Right lung (tissue), 2 donors: ENCODE measurements at regions not wholly inside any gene's neighbourhood (a gene's known extent, or its start where the extent isn't known, plus 50 kb on each side); places are given as distances from the start of the nearest gene placed in this dataset.
A peak's percentile ranks its signal among the peaks of the same experiment; 100 is the strongest.
"Not testable (repeated sequence)": the region's sequence is repeated elsewhere in the genome, so short reads cannot be mapped to it uniquely, and the experiment has no call there.

Experiments
- DNase-seq, 2 donors: peaks; one replicate each; pipeline ENCODE4 v3.0.0-alpha.2; 2013

DNA sequence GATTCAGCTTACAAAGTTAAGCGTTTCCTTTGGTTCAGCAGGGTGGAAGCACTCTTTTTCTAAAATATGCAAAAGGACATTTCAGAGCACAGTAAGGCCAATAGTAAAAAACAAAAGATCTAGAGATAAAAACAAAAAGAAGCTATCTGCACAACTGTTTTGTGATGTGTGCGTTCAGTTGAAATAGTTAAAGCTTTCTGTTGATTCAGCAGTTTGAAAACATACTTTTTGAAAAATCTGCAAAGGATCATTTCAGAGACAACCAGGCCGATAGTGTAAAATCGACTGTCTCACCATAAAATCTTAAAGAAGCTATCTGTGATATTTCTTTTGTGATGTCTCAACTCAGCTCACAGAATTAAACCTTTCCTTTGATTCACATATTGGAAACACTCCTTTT is 300.0 kb upstream of the ALG10B start:
- no peak for DNase-seq

DNA sequence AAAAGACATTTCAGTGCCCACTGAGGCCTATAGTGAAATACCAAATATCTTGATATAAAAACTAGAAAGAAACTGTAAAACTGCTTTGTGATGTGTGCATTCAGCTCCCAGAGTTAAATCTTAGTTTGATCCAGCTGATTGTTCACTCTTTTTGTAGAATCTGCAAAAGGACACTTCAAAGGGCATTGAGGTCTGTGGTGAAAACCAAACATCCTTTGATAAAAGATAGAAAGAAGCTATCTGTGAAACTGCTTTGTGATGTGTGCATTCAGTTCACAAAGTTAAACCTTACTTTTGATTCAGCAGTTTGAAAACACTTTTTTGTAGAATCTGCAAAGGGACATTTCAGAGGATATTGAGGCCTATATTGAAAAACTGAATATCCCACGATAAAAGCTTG is 290.7 kb upstream of the ALG10B start:
- DNase-seq = no peak

DNA sequence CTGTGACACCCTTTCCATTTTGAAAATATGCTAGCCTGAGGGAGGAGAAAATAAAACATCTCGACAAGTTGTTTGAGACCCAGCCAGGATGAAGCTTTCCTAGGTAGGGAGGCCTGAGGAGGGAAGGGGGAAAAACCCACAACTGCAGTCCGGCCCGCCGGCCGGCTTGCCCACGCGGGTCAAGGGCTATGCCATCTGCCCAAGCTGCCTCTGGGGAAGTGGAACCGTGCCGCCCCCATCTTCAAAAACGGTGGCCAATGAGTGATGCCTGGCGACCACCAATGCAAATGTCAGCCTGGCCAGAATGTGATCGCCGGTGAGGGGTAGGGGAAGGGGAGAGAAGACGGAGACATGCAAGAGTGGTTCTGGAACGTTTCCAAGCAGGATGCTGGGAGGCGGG is 263.5 kb upstream of the ALG10B start:
- DNase-seq = no peak

DNA sequence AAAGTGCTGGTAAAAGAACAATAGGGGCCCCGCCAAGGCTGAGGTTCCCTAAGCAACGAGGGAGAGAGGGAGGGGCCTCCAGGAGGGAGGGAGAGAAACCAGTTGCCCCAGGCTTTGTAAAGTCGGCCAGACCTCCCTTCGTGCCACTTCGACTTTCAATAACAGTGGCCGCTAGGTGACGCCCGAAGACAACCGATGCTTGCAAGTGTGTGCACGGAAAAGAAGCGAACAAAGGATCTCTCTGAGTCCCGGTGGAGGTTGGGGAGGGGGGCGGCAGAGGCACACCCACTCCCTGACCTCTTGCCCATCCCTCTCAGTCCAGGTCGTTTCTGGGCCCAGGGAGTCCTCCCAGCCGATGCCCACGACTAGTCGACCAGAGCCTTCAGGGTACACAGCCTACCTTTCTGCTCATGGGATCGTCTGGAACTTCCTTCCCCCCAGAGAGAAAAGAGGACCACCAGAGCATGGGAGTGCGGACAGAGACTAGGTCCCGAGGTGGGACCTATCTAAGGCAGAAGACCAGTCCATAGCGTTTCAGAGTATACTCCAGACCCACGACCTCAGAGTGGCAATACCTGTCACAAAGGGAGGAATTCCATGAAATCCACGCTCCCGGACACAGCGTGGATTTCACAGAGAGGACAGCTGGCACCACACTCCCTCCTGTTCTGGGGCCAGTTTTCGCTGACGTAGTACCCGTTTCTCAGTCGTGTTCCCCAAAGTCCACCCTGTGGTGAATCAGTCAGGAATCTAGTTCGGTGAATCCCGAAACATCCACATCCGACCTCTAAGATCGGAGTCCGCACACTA is 262.7 kb upstream of the ALG10B start:
- DNase-seq = no peak

DNA sequence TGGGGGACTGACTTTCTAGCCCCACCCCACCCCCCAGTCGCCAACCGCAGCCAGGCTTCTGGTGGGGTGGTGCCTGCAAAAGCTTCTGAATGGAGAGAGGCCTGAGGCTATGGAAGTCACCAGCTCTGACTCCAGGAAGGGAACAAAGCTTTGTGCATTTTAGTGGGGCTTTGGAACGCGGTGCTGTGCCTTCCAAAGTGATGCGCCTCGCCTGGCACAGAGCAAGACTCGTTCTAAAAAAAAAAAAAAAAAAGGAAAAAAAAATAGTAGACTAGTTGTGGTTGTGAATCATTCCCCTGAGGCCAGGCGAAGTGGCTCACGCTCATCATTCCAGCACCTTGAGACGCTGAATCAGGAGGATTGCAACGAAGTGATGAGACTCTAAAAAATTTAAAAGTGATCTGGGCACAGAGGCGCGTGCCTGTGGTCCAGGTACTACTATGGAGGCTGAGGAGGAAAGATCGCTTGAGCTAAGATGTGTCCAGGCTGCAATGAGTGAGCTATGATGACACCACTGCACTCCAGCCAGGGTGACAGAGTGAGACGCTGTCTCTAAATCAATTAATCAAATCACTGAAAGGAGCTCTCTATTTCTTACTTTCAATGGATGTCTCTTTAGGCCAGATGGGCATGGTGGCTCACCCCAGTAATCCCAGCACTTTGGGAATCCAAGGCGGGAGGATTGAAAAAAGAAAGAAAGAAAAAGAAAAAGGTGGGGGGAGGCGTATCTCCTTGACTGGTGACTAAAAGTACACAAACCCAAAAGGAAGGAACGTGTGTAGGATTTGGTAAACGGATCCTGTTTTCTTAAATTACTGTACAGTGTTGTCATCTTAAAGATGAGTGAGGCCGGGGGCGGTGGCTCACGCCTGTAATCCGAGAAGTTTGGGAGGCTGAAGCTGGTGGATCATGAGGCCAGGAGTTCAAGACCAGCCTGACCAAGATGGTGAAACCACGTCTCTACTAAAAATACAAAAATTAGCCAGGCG is 259.6 kb upstream of the ALG10B start:
- DNase-seq = no peak

DNA sequence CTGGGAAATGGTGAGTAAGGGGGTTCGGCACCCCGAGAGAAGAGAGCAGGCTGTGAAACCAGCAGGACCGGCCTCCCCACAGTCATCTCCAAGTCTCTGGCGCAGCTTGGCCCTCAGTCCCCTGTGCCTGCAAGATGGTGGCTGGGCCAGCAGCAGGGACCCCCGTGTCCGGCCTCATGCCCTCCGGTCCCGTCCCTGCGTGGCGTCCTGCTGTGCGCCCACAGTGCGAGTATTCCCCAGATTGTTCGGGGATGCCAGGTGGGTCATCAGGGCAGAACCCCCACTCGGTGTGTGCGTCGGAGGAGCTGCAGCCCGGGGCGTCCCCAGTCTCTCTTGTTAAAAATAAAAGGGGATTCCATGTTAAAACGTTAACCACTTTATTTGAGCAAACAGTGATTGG is 216.9 kb upstream of the ALG10B start:
- no peak for DNase-seq

DNA sequence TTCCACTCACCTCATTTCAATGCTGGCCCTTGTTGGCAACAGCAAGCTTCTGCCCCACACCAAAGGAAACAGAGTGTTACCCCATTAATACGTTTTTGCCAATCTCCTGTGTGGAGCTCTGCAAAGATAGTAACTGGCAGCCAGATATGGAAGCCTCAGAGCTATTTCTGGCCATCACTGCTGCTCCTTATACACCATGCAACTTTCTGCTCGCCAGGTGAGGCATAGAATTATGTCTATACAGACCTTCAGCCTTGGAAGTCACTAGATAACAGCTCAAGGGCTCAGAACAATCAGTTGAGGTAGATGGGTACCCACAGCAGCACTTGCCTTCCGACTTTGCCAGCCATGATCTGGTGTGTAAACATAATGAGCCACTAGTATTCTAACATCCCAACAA is 214.8 kb upstream of the ALG10B start:
- no peak for DNase-seq

DNA sequence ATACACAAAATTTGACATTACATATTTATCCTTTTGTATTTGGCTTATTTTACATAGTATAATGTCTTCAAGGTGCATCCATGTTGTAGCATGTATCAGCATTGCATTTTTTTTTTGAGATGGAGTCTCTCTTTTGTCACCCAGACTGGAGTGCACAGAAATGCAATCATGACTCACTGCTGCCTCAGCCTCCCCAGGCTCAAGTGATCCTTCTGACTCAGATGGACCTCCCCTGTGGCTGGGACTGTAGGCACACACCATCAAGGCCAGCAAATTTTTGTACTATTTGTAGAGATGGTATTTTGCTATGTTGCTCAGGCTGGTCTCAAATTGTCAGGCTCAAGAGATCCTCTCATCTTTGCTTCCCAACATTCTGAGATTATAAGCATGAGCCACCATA is 214.4 kb upstream of the ALG10B start:
- no peak for DNase-seq

DNA sequence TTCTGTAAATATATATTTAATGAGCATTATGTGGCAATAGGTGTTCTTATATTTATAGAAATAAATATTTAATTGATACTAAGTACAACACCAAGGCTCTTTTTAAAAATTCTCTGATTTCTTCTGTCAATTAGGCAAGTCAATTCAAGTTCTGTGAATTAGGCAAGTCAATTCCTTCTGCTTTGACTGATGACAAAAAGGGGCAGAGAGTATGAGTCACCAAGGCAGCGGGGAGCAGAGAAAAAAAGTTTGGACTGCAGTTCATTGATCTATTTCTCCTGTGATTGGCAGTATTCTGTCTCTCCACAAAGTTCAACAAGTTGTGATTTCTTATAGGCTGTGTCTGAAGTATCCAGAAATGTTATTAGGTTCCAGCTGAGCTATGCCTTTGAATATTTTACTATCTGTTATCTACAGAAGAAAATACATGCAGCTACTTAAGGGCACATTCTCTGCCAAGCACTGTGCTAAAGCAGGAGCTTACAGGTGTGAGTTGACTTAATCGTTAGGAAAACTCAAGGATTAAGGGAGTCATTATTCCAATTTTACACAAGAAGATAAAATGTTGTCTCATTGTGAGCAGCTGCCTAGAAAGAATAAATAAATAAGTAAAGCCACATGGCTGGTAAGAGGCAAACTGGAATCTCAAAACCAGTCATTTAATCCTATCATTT is 206.4 kb upstream of the ALG10B start:
- DNase-seq = no peak

DNA sequence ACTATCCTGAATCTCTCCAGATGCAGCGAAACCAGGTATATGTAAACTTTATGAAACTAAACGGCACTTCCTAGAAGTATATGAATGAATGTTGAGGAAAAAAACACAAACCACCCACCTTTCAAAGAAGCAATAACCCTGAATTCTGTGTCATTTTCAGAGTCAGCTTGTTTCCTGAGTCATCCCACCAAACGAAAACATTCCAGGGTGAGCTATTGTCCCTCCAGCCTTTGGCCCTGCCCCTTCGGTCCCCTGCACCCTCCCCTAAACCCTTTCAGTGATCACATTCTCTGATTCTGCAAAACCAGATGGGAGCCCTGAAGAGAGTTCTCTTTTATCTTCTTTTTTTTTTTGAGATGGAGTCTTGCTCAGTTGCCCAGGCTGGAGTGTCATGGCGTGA is 202.6 kb upstream of the ALG10B start:
- no peak for DNase-seq

DNA sequence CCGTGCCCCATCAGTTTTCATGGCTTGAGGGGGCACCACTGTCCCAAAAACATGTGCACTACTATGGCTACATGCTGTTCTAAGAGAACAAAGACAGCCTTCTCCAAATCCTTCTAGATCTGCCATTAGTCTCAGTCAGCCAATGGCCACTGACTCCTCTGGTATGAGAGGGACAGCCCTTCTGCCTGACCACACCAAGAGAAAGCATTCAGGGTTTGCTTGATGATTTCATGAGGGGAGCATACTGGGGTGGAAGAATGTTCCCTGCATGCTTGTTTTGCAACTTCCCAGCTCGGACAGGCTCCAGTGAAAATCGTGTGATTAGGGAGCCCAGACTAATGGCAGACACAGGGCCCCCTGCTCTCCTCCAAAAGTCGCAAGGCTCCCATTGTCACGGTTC is 199.6 kb upstream of the ALG10B start:
- DNase-seq = no peak

DNA sequence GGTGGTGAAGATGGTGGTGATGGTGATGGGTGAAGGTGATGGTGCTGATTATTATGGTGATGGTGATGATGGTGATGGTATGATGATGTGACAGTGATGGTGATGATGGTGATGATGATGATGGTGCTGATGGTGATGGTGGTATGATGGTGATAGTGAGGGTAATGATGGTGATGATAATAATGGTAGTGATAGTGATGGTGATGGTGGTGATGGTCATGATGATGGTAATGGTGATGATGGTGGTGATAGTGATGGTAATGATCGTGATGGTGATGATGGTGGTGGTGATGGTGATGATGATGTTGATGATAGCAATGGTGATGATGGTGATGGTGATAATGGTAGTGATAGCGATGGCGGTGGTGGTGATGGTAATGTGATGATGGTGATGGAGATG is 197.9 kb upstream of the ALG10B start:
- DNase-seq = no peak

DNA sequence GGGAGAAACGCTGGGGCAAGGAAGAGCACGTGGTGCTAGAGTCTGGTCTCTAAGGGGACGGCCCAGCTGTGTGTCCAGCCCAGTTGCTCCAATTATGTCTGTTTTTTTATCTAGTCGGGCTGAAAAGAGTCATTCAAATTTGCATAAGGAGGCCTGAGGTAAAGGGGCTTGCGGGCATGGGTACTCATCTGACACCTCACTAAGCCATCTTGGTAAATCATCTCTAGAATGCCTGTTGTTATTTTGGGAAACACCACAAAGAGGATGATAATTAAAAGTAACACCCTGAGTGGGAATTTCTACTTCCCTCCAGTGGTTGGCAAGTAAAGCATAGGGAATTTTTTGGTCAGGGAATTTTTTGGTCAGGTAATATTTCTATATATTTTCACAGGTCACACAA is 196.1 kb upstream of the ALG10B start:
- no peak for DNase-seq

DNA sequence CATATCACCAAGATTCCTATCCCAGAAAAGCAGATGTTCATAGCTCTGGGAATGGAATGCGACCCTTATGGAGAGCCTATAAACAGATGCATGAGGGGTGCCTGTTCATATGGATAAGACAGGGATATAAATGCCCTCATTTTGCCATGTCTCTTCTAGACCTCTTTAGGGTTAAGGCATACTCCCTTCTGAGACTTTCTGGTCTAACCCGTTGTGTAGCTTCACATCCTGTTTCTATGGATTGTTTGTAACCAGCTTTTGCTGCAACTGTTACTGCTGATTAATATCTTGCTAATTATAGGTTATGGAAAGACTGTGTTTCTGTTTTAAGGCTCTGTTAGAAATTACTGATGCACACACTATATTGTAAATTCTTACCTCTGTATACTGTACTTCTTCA is 193.5 kb upstream of the ALG10B start:
- not testable (repeated sequence) for DNase-seq

DNA sequence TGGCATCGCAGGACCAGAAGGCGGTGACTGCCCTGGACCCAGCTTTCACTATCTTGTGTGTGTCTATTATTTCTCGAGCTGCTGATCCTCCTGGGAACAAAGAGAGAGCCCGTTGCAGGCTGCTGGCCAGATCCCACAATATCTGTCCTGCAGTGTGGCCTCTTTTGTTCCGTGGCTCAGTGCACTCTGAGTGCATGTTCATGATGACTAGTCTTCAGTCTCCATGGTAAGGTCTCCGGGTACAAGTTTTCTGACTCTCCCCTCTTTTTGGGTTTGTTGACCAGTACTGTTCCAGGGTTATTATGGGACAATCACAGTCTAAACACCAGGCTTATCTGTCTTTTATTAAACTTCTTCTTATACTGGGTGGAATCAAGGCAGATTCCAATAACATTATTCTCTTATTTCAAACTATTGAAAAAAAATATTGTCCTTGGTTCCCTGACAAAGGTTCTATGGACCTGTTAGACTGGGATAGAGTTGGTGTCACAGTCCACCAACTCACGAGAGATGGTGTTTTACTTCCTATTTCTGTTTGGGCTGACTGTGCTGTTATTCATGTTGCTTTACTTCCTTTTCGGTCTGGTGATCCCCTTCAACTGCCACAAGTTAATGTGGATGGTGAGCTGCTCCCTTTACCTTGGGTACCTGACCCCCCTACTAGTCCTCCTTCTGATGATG is 192.9 kb upstream of the ALG10B start:
- no peak for DNase-seq

DNA sequence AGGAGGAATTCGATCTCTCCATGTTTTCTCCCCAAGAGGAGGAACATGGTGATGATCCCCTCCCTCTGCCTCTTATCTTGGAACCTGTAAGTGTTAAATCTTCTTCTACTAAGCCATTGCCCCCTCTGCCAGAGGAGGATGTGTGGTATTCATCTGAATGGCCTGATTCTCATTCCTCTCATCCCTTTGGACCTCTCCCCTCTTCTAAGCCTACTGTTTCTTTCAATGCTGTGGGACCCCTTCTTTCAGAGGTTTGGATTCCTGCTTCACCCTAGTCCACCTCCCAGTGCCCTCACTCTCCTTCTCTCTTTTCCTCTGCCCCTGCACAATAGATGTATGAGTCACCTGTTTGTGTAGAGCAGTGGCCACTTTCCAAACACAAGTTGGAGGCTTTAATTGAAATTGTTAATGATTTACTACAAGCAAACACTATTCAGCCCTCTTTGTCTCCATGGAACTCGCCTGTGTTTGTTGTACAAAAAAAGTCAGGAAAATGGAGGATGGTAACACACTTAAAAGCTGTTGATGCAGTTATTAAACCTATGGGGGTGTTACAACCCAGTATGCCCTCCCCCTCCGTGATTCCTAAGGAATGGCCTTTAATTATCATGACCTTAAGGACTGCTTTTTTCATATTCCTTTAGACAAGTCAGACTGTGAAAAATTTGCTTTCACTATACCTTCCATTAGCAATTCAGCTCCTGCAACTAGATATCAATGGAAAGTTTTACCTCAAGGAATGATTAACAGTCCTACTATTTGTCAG is 192.1 kb upstream of the ALG10B start:
- DNase-seq = no peak

DNA sequence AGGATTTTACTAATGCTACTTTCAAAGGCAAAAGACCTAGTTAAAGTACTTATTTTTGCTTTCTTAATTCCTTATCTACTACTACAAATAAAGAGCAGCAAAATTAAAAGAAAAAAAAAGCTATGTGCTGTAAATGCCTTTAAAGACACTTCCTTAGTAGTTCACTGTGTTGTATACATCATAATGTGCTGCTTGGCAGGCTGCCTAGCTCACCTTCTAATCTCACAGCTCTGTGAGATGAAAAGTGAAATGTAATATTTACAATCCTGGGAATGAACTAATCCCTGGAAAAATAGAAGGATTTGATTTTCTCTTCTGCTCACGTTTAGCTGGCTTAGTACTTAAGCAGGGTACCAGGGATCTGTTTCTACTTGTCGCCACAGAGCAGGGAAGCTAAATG is 184.4 kb upstream of the ALG10B start:
- DNase-seq = no peak

DNA sequence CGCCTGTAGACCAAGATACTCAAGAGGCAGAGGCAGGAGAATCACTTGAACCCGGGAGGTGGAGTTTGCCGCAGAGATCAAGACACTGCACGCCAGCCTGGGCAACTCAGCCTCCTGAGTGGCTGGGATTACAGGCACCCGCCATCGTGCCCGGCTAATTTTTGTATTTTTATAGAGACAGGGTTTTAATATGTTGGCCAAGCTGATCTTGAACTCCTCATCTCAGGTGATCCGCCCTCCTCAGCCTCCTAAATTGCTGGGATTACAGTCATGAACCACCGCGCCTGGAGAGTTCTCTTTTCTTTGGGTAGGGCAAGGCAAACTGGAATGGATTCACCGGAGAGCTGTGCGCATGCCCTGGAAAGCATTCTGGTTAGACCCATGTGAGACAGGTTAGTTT is 179.3 kb upstream of the ALG10B start:
- no peak for DNase-seq

DNA sequence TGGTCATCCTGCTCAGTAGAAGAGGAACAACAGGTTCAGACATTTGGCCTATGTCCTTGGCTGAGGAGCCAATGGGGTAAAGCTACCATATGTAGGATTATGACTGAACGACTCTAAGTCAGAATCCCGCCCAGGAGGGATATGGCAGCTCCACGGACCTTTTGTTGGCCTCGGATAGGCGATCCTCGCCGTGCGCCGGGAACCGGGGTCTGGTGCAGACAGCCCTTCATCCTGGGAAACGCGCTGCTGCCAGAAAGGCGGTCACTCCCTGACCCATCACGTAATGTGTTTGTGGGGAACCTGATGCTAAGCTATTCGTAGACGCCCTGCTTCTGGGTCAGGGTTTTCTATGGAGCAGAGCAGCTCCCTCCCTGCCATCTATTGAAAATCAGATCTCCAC is 178.9 kb upstream of the ALG10B start:
- DNase-seq = no peak

DNA sequence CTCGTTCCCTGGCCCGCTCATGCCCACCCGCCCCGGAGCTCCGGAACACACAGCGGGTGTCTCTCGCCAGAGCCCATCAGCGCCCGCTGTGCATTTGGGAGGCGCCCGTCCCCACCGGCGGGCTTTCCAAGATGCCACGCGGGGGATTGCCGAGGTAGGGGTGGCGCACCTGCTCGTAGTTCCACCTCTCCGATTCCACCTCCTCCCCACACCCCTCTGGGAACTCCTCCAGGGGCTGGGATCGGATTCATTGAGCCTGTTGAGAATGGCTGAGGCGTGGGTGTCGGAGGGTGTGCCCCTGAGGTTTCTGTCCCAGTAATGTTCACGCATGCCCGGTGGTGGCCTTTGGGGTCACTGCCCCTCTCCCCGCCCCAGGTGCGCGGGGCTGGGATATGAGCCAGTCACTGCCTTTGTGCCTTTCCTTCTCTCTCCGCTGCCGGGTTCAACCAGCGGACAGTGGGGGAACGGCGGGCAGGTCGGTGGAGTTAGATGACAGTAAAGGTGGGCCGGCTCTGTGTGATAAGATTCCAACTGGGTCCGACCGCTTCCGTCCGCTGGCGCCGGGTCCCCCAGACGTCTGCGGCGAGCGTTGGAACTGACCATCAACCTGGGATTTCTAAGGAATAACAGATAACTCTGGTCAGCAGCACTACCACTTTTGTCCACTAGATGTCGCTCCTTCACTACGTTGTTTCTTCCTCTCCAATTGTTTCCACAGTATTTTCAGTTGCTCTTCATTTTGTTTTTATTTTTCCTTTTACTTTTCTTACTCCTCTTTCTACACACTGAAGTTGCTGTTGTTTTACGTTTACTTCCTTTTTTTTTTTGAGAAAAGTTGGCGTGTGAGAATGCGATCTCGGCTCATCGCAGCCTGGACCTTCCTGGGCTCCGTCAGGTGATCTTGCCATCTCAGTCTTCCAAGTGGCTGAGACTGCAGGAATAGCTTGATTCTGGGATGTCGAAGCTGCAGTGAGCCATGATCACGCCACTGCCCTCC is 178.1 kb upstream of the ALG10B start:
- peak; percentile 28 to 45 for DNase-seq
